Keratinocyte (primary cell): ENCODE measurements at regions not wholly inside any gene's neighbourhood (a gene's known extent, or its start where the extent isn't known, plus 50 kb on each side); places are given as distances from the start of the nearest gene placed in this dataset.

Experiments used
- DNase-seq: peaks from one replicate; pipeline ENCODE4 v3.0.0-alpha.2; 2011; ENCODE audit warnings: low read depth, missing footprints, low spot score
- FAIRE-seq: peaks from 2 replicates; lab custom pipeline; 2011; peaks lifted over from hg19 to GRCh38; lab: Jason Lieb, UNC
- H2AFZ ChIP-seq: 2 replicates; pipeline ENCODE4 v1.6.0; 2012; ENCODE audit warnings: low read length, control low read depth, inconsistent platforms; ENCODE audit not compliant: control insufficient read depth
- H3K27ac ChIP-seq: 2 replicates; pipeline ENCODE4 v1.5.1; 2011; ENCODE audit warnings: low read length; ENCODE audit not compliant: control insufficient read depth, insufficient read depth
- H3K27me3 ChIP-seq: 3 replicates; pipeline ENCODE4 v1.6.0; 2011; ENCODE audit warnings: low read length; ENCODE audit not compliant: control insufficient read depth, insufficient read depth; ENCODE audit errors: extremely low read depth
- H3K36me3 ChIP-seq, 2 experiments: 2 replicates in 1 of 2; 3 replicates in 1 of 2; pipeline ENCODE4 v1.5.1; 2011; ENCODE audit warnings: low read length in 2 of 2, mild to moderate bottlenecking in 1 of 2; ENCODE audit not compliant: control insufficient read depth in 2 of 2, insufficient read depth in 2 of 2; ENCODE audit errors: extremely low read depth in 1 of 2
- H3K4me1 ChIP-seq: 3 replicates; pipeline ENCODE4 v1.5.1; 2011; ENCODE audit warnings: low read length; ENCODE audit not compliant: control insufficient read depth, insufficient read depth; ENCODE audit errors: extremely low read depth
- H3K4me2 ChIP-seq: 3 replicates; pipeline ENCODE4 v1.6.0; 2011; ENCODE audit warnings: low read depth, low read length; ENCODE audit not compliant: control insufficient read depth, insufficient read depth; ENCODE audit errors: extremely low read depth
- H3K4me3 ChIP-seq, 3 experiments: fragments of 200-600 bp in 1 of 3; sonication (generic) in 1 of 3; 2 replicates in 2 of 3; 3 replicates in 1 of 3; pipeline ENCODE4 v1.5.1; 2011 to 2016; ENCODE audit warnings: low read length in 3 of 3, mild to moderate bottlenecking in 3 of 3, control low read depth in 2 of 3, inconsistent platforms in 1 of 3, low read depth in 1 of 3, mixed read lengths in 1 of 3, mixed run types in 1 of 3, moderate library complexity in 1 of 3; ENCODE audit not compliant: control insufficient read depth in 2 of 3, insufficient read depth in 2 of 3; ENCODE audit errors: extremely low read depth in 1 of 3
- H3K79me2 ChIP-seq: 2 replicates; pipeline ENCODE4 v1.6.0; 2012; ENCODE audit warnings: low read length; ENCODE audit not compliant: control insufficient read depth, insufficient read depth
- H3K9ac ChIP-seq: 3 replicates; pipeline ENCODE4 v1.6.0; 2011; ENCODE audit warnings: low read length; ENCODE audit not compliant: control insufficient read depth, insufficient read depth; ENCODE audit errors: extremely low read depth
- H3K9me1 ChIP-seq: 3 replicates; pipeline ENCODE4 v1.6.0; 2011; ENCODE audit warnings: low read length; ENCODE audit not compliant: control insufficient read depth, insufficient read depth; ENCODE audit errors: extremely low read depth
- H3K9me3 ChIP-seq: 2 replicates; pipeline ENCODE4 v1.5.1; 2012; ENCODE audit warnings: low read depth, low read length; ENCODE audit not compliant: control insufficient read depth
- H4K20me1 ChIP-seq: 3 replicates; pipeline ENCODE4 v1.6.0; 2011; ENCODE audit warnings: low read length; ENCODE audit not compliant: control insufficient read depth, insufficient read depth; ENCODE audit errors: extremely low read depth
- CTCF ChIP-seq, 3 experiments: IDR thresholded peaks in 1 of 3; conservative IDR thresholded peaks in 1 of 3; optimal IDR thresholded peaks in 1 of 3; 2 replicates in 2 of 3; 3 replicates in 1 of 3; pipeline versions ENCODE3 to v1.5.1; 2011; ENCODE audit warnings: low read length in 3 of 3, mild to moderate bottlenecking in 3 of 3, moderate library complexity in 2 of 3, control low read depth in 1 of 3, inconsistent platforms in 1 of 3; ENCODE audit not compliant: insufficient read depth in 2 of 3; ENCODE audit errors: extremely low read depth in 1 of 3
- EZH2 ChIP-seq: IDR thresholded peaks from one replicate; pipeline ENCODE4 v1.6.1; 2012; ENCODE audit warnings: inconsistent platforms, mild to moderate bottlenecking, low read length, moderate library complexity
- dilution Hi-C: fragments of 300-500 bp; cut with MboI; formaldehyde crosslinking; loops from one replicate; pipeline ENCODE4 v1.7.0; 2020; ENCODE audit warnings: low sequenced_read_pairs; ENCODE audit not compliant: extremely low pct_ligation_motif_present

- Histone ChIP-seq H3K9ac (no peak overlapping the region), H3K9me1 (no peaks in the 10 kb centered on the region), H3K4me1 (no peaks in the 10 kb centered on the region), H3K27me3 (no peaks in the 10 kb centered on the region), H3K79me2 (no peaks in the 10 kb centered on the region), H3K4me3 (no peak overlapping the region), H4K20me1 (no peaks in the 10 kb centered on the region), H2AFZ (no peak overlapping the region), H3K27ac (no peak overlapping the region), H3K4me2 (no peak overlapping the region), H3K36me3 (no peaks in the 10 kb centered on the region), H3K9me3 (no peaks in the 10 kb centered on the region)
- FAIRE-seq (no peak), DNase-seq (no peak)
- TF ChIP-seq CTCF (optimal IDR thresholded peaks at IDR 0.05 in 1 of 3, IDR thresholded peaks at IDR 0.05 in 1 of 3, conservative IDR thresholded peaks at IDR 0.05 in 1 of 3; ENCODE audit: extremely low read depth in 1 of 3, insufficient read depth in 2 of 3, low read length in 3 of 3) (no peak), EZH2 (no peak)
- dilution Hi-C loops: no loop called here
Observed at GRCh38 chr11:28649922-28650321, 541.7 kb downstream of the METTL15 start.

GRCh38 chr11:28636566-28636965, 528.4 kb downstream of the METTL15 start:
- Histone ChIP-seq H3K27me3 (no peaks in the 10 kb centered on the region), H3K4me1 (peaks cover 5% of the 10 kb centered on the region), H3K36me3 (no peaks in the 10 kb centered on the region), H3K4me2 (no peak overlapping the region), H3K9me1 (no peaks in the 10 kb centered on the region), H2AFZ (no peak overlapping the region), H3K27ac (no peak overlapping the region), H4K20me1 (no peaks in the 10 kb centered on the region), H3K9me3 (no peaks in the 10 kb centered on the region), H3K9ac (no peak overlapping the region), H3K4me3 (no peak overlapping the region), H3K79me2 (no peaks in the 10 kb centered on the region)
- TF ChIP-seq CTCF (optimal IDR thresholded peaks at IDR 0.05 in 1 of 3, IDR thresholded peaks at IDR 0.05 in 1 of 3, conservative IDR thresholded peaks at IDR 0.05 in 1 of 3; ENCODE audit: extremely low read depth in 1 of 3, insufficient read depth in 2 of 3, low read length in 3 of 3): no peak
- no peak for TF ChIP-seq EZH2
- no peak for DNase-seq
- FAIRE-seq: no peak
- dilution Hi-C loops: no loop called here
